Memory B cell (primary cell): ENCODE measurements at regions not wholly inside any gene's neighbourhood (a gene's known extent, or its start where the extent isn't known, plus 50 kb on each side); places are given as distances from the start of the nearest gene placed in this dataset.

Experiments used
- ATAC-seq: fragments of 150-1000 bp; cut with Tn5 transposase; 2 replicates; pipeline ENCODE4 v1.10.0; 2021; ENCODE audit warnings: low read depth, mild to moderate bottlenecking, moderate library complexity
- DNase-seq, 2 donors: peaks; one replicate each; pipeline ENCODE4 v3.0.0; 2022; ENCODE audit warnings: low spot score in 2 of 2
- H3K27ac Mint-ChIP-seq: one replicate; pipeline ENCODE4 v1.8.0; 2022; ENCODE audit warnings: mild to moderate bottlenecking, moderate library complexity, mixed read lengths
- H3K27me3 Mint-ChIP-seq: one replicate; pipeline ENCODE4 v1.8.0; 2022; ENCODE audit warnings: mixed read lengths
- H3K36me3 Mint-ChIP-seq: one replicate; pipeline ENCODE4 v1.8.0; 2022; ENCODE audit warnings: mild to moderate bottlenecking, mixed read lengths
- H3K4me1 Mint-ChIP-seq: one replicate; pipeline ENCODE4 v1.8.0; 2022; ENCODE audit warnings: mixed read lengths
- H3K4me3 Mint-ChIP-seq: one replicate; pipeline ENCODE4 v1.8.0; 2022; ENCODE audit warnings: mild to moderate bottlenecking, moderate library complexity, mixed read lengths
- H3K9me3 Mint-ChIP-seq: one replicate; pipeline ENCODE4 v1.8.0; 2022; ENCODE audit warnings: mixed read lengths

DNA sequence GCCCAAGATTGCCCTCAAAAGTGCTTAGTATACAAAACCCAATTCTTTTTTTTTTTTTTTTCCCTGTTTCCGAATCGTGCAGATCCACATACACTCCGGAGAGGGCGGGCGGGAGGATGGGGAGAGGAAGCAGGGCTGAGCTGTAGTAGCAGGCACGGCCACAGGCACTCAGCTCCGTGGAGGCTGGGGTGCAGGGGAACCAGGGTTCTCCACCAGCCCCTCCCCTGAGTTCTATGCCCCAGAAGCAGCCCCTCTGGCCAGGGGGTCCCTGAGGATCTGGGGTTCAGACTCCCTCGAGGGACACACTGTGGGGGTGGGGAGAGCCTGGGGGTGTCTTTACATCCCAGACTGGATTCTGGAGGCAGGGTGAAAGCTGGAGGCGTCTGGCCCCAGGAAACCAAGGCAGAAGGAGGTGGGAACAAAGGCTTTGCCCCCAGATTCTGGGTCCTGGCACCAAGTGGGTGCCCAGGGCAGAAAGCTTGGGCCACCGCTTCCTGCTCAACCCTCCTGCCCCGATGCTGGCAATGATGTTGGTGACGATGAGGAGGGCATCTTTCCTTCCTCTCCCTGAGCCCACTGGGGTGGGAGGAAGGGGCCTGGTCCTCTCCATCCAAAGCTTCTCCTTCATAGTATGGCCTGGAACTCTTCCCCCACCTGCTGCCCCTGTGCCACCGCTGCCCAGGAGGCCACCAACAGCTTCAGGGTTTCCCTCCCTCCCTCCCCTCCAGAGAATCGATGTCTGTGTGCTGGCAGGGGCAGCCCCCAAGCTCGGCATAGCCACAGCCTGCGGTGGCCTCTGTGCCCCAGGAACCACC is 106.4 kb upstream of the TARDBP start:
- no peak overlapping the region for H3K4me3 Mint-ChIP-seq
- H3K36me3 Mint-ChIP-seq, result no peaks in the 10 kb centered on the region
- ATAC-seq (no peak), DNase-seq (no peak)
- H3K27ac Mint-ChIP-seq, result no peak overlapping the region
- peaks cover 8% of the 10 kb centered on the region for H3K4me1 Mint-ChIP-seq
- peaks cover 19% of the 10 kb centered on the region for H3K27me3 Mint-ChIP-seq
- H3K9me3 Mint-ChIP-seq, result no peaks in the 10 kb centered on the region

DNA sequence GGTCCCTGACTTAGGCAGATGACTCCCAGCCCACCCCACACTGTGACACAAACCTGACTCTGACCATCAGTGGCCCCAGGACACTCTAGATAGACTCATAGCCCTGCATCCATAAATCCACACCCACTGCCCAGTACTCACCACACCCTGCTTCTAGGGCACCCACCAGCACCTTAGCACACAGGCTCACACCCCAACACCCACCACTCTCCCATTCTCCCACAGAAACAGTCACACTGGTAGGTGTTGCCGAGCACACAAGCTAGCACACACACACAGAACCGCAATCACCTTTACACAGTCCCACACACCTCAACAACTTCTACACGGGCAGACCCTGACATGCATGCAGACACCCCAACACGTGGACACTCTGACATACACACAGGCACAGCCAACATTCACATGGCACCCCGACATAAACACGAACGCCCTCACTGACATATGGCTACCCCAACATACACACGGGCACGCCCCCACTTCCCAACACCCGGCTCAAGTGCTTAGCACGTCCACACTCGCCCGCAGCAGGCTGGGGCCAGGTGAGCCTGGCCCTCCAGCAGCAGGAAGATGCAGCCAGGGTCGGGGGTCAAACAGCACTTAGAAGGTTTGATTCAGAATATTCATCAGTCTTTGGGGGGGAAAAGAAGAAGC is 105.5 kb upstream of the TARDBP start:
- no peak for ATAC-seq
- H3K4me1 Mint-ChIP-seq, result peaks cover 8% of the 10 kb centered on the region

GRCh38 chr1:10908266-10908665 is 104.2 kb upstream of the TARDBP start:
- ATAC-seq, result no peak
- H3K27ac Mint-ChIP-seq, result no peak overlapping the region

More for the DNA sequence above, 105.5 kb upstream of the TARDBP start:
- no peak overlapping the region for H3K4me3 Mint-ChIP-seq
- no peaks in the 10 kb centered on the region for H3K36me3 Mint-ChIP-seq
- H3K9me3 Mint-ChIP-seq, result no peaks in the 10 kb centered on the region
- no peak overlapping the region for H3K27ac Mint-ChIP-seq
- H3K27me3 Mint-ChIP-seq, result peaks cover 22% of the 10 kb centered on the region
- DNase-seq, result no peak

DNA sequence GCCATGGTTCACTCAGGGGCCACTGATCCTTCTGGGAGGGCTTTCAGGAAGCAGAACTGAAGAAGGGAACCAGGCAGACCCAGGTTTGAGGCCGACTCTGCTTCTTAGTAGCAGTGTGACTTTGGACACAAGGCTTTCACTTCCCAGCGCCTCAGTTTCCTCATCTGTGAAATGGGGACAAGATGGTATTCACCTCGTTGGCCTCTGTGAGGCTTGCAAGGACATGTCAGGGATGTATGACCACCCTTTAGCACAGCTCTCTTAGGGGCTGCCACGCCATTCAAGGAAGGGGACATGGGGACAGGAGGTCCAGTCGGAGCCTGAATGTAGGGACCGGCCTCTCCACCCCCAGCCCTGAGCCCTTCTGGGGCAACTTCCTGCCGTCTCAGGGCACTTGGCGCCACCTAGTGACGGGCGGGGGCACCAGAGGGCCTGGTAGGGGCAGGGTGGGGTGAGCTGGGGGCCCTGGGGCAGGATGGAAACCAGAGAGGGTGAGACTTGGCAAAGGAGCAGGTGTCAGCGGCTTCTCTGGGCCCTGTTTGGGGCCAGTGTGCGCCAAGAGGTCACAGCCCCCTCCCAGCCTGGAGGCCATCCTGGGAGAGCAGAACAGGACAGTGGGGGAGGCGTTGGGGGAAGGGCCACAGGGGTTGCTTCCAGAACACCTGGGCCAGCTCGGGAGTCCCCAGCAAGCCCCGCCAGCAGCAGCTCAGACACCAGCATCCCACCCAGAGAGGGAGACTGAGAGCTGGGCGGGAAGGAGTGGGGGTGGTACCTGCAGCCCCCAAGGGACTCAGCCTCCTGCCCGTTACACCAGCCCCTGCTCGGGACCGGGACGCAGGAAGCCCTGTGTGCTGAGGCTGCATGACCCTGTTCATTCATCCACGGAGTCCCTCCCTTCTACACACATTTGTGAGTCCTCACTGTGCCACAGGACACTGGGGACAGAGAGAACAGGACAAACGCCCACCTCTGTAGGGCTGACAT is 102.5 kb upstream of the TARDBP start:
- Mint-ChIP-seq H3K27me3 (peaks cover 22% of the 10 kb centered on the region), H3K9me3 (no peaks in the 10 kb centered on the region), H3K27ac (no peak overlapping the region), H3K36me3 (no peaks in the 10 kb centered on the region), H3K4me3 (no peak overlapping the region), H3K4me1 (peaks cover 2% of the 10 kb centered on the region)
- ATAC-seq (peak; percentile 84), DNase-seq (peak; percentile 49 to 68)

More at GRCh38 chr1:10908266-10908665, 104.2 kb upstream of the TARDBP start:
- Mint-ChIP-seq H3K36me3 (no peaks in the 10 kb centered on the region), H3K4me3 (no peak overlapping the region), H3K9me3 (no peaks in the 10 kb centered on the region), H3K4me1 (peaks cover 8% of the 10 kb centered on the region), H3K27me3 (peaks cover 21% of the 10 kb centered on the region)
- no peak for DNase-seq

DNA sequence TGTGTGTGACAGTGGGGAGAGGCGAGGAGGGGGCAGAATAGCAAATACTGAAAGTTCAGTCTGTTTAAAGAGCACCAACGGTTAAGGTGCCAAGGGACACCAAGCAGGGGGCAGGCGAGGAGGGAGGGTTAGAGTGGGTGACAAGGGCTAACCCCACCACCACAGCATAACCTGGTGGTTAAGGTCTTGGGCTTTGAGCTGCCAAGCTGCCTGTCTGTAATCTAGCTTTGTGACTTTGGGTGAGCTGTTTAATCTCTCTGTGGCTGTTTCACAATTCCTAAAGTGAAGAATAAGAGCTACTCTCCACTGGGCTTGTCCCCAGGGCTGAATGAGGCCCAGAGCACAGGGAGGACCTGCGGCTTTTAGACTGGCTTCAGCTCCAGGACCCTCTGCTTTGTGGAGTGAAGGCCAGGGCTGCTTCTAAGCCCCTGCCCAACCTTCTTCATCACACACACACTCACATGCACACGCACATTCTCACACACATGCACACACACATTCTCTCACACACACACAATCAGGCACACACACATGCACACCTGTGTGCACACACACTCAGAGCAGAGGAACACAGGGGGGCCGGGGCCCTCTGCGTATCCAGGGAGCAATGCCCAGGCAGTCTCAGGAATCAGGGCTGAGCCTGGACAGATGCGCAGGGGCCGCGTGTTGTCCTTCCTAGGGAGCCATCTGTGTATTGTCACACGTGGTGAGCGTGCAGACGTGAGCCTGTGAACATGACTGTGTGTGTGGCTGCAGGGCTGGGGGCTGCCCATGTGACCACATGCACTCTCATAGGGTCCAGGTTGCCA is 101.6 kb upstream of the TARDBP start:
- ATAC-seq (no peak), DNase-seq (no peak)
- H3K4me1 Mint-ChIP-seq, result no peaks in the 10 kb centered on the region
- no peak overlapping the region for H3K27ac Mint-ChIP-seq
- no peaks in the 10 kb centered on the region for H3K9me3 Mint-ChIP-seq
- H3K36me3 Mint-ChIP-seq, result no peaks in the 10 kb centered on the region
- H3K27me3 Mint-ChIP-seq, result peaks cover 21% of the 10 kb centered on the region
- no peak overlapping the region for H3K4me3 Mint-ChIP-seq

DNA sequence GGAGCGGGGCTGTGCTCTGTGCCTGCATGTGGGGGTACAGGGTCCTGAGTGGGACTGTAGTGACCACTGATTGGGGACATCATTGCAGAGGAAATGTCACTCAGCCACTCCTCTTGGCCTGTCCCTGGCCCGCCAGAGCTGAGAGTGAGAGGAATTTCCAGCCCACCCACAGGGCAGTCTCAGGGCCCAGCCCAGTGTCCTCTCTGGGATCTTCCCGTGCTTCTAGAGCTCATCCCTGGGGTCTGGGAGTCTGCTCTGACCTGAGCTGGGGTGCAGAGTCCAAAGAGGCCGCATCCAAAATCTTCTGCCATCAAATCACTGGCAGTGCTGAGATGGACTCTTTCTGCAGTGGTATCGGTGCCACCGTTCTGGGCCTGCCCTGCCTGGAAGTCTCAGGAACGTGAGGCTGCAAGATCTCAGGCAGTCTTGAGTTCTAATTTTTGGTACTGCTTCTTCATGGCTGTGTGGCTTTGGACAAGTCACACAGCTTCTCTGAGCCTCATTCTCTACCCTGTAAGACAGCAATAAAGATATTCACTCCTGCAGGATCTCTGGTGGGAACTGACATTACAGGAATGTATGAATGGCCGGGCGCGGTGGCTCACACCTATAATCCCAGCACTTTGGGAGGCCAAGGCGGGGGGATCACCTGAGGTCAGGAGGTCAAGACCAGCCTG is 100.8 kb upstream of the TARDBP start:
- no peak overlapping the region for H3K27ac Mint-ChIP-seq
- ATAC-seq, result no peak
- peaks cover 21% of the 10 kb centered on the region for H3K27me3 Mint-ChIP-seq
- H3K4me3 Mint-ChIP-seq, result no peak overlapping the region
- no peak for DNase-seq
- no peaks in the 10 kb centered on the region for H3K36me3 Mint-ChIP-seq
- no peaks in the 10 kb centered on the region for H3K9me3 Mint-ChIP-seq
- H3K4me1 Mint-ChIP-seq, result no peaks in the 10 kb centered on the region

- Mint-ChIP-seq H3K9me3 (no peaks in the 10 kb centered on the region), H3K27me3 (peaks cover 15% of the 10 kb centered on the region), H3K27ac (no peak overlapping the region), H3K4me1 (peaks cover 1% of the 10 kb centered on the region), H3K4me3 (no peak overlapping the region), H3K36me3 (no peaks in the 10 kb centered on the region)
- no peak for DNase-seq
- ATAC-seq, result no peak
These were observed 100.0 kb upstream of the TARDBP start for GRCh38 chr1:10912441-10912840.

DNA sequence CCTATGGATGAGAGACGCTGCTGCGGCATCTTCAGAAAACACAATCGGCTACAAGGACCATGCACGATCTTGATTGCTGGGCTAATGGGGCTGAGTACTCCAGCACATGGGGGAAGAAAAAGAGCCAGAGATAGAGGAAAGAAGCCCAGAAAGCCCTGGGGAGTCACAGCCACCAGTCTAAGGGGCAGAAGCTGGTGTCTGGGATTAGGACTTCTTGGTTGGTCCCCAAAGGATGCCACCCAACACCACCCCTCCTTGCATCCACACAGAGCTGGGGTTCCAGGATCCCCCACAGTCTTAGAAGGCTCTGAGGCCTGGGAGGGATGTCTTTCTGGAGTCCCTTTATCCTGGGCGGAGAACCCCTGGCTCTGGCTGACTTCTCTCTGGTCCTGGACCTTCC is 98.4 kb upstream of the TARDBP start:
- ATAC-seq (no peak), DNase-seq (no peak)
- no peak overlapping the region for H3K4me3 Mint-ChIP-seq
- no peak overlapping the region for H3K27ac Mint-ChIP-seq
- no peaks in the 10 kb centered on the region for H3K36me3 Mint-ChIP-seq
- no peaks in the 10 kb centered on the region for H3K9me3 Mint-ChIP-seq
- H3K27me3 Mint-ChIP-seq, result peaks cover 15% of the 10 kb centered on the region
- H3K4me1 Mint-ChIP-seq, result peaks cover 11% of the 10 kb centered on the region

DNA sequence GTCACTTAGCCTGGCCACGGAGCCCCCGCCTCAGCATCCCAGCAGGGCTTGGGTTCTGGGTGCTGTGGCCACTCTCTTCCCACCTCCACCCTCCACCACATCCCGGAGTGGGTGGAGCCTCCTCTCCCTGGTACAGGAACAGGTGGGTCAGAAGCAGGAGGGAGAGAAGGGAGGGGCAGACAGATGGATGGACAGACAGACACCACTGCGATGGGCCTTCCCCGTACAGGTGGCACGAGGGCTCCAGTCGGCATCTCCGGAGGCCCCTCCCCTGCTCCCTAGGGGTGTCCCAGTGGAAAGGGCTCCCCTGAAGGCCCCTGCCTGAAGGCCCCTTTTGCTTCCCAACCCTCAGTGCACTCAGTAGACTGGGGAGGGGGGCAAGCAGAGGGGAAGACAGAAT is 96.9 kb upstream of the TARDBP start:
- ATAC-seq, result no peak
- DNase-seq, result no peak
- peaks cover 18% of the 10 kb centered on the region for H3K27me3 Mint-ChIP-seq
- H3K9me3 Mint-ChIP-seq, result no peaks in the 10 kb centered on the region
- H3K36me3 Mint-ChIP-seq, result no peaks in the 10 kb centered on the region
- no peak overlapping the region for H3K27ac Mint-ChIP-seq
- H3K4me3 Mint-ChIP-seq, result no peak overlapping the region
- peaks cover 11% of the 10 kb centered on the region for H3K4me1 Mint-ChIP-seq

GRCh38 chr1:10916311-10916710 is 96.1 kb upstream of the TARDBP start:
- Mint-ChIP-seq H3K4me1 (peaks cover 11% of the 10 kb centered on the region), H3K4me3 (no peak overlapping the region), H3K36me3 (no peaks in the 10 kb centered on the region), H3K27me3 (peaks cover 16% of the 10 kb centered on the region), H3K27ac (no peak overlapping the region), H3K9me3 (no peaks in the 10 kb centered on the region)
- DNase-seq (no peak), ATAC-seq (no peak)

- Mint-ChIP-seq H3K27me3 (peaks cover 15% of the 10 kb centered on the region), H3K4me3 (no peak overlapping the region), H3K4me1 (peaks cover 11% of the 10 kb centered on the region), H3K27ac (no peak overlapping the region), H3K36me3 (no peaks in the 10 kb centered on the region), H3K9me3 (no peaks in the 10 kb centered on the region)
- no peak for DNase-seq
- no peak for ATAC-seq
These were observed 95.5 kb upstream of the TARDBP start for GRCh38 chr1:10916991-10917390.

DNA sequence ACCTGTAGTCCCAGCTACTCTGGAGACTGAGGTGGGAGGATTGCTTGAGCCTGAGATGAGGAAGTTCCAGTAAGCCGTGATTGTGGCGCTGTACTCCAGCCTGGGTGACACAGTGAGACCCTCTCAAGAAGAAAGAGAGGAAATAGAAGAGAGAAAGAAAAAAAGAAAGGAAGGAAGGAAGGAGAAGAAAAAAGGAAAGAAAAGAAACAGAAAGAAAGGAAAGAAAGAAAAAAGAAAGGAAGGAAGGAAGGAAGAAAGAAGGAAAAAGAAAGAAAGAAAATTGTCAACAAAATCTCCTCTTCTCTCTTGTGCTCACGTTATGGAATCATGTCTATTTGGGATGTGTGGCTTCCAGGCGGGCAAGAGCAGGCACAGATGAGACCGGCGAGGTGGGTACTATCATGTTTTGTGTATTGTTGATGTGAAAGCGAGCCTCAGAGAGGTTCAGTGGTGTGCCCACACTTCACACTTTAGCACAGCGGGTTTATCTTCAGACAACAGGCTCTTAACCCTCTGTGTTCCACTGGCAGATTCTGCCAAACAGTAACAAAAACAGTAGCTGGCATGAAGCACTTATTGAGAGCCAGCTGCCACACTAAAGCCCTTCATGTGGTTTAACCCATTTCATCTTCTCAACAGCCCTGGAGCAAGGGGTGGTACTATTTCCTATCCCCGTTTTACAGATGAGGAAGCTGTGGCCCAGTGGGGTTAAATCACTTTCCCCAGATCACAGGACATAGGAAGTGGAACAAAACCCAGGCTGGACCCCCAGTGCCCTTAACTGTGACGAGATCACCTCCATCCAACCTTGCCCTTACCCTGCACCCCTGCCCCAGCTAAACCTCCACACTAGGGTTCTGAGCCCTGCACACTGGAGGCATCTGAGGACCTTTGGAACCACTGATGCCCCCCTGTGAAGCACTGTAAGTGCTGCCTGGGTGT is 94.7 kb upstream of the TARDBP start:
- peak overlapping the region; percentile 31 for H3K4me3 Mint-ChIP-seq
- no peaks in the 10 kb centered on the region for H3K36me3 Mint-ChIP-seq
- no peaks in the 10 kb centered on the region for H3K9me3 Mint-ChIP-seq
- peaks cover 11% of the 10 kb centered on the region for H3K4me1 Mint-ChIP-seq
- ATAC-seq (peak; percentile 53), DNase-seq (no peak)
- H3K27ac Mint-ChIP-seq, result peak overlapping the region; percentile 2
- H3K27me3 Mint-ChIP-seq, result peaks cover 14% of the 10 kb centered on the region
